ENCODE measurements at regions not wholly inside any gene's neighbourhood (a gene's known extent, or its start where the extent isn't known, plus 50 kb on each side); places are given as distances from the start of the nearest gene placed in this dataset.

DNA sequence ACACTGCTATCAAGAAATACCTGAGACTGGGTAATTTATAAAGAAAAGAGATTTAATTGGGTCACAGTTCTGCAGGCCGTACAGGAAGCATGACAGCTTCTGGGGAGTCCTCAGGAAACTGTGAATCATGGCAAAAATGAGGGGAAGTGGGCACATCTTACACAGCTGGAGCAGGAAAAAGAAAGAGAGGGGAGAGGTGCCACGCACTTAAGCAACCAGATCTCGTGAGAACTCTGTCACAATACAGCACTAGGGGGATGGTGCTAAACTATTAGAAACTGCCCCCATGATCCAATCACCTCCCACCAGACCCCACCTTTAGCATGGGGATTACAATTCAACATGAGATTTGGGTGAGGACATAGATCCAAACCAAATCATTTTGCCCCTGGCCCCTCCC is 105.5 kb upstream of the CPLX2 start:
- Mint-ChIP-seq H3K9me3 (peaks cover 12% of the 10 kb centered on the region), H3K36me3 (ENCODE audit: low read depth) (peaks cover 3% of the 10 kb centered on the region), H3K4me1 (ENCODE audit: low read depth) (peaks cover 12% of the 10 kb centered on the region), H3K27me3 (peaks cover 46% of the 10 kb centered on the region), H3K4me3 (no peak overlapping the region), H3K27ac (no peak overlapping the region)

DNA sequence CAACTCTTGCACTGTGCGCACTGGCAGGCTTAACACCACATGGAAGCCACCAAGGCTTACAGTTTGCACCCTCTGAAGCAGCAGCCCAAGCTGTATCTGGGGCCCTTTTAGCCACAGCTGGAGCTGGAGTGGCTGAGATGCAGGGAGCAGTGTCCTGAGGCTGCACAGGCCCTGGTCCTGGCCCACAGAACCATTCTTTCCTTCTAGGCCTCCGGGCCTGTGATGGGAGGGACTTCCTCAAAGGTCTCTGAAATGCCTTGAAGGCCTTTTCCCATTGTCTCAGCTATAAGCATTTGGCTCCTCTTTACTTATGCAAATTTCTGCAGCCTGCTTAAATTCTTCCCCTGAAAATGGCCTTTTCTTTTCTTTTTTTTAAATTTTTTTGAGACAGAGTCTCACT is 104.4 kb upstream of the CPLX2 start:
- H3K36me3 Mint-ChIP-seq (ENCODE audit: low read depth) = peaks cover 3% of the 10 kb centered on the region
- H3K27ac Mint-ChIP-seq = no peak overlapping the region
- H3K27me3 Mint-ChIP-seq = peaks cover 56% of the 10 kb centered on the region
- no peak overlapping the region for H3K4me3 Mint-ChIP-seq
- peaks cover 12% of the 10 kb centered on the region for H3K9me3 Mint-ChIP-seq
- H3K4me1 Mint-ChIP-seq (ENCODE audit: low read depth) = peaks cover 12% of the 10 kb centered on the region

DNA sequence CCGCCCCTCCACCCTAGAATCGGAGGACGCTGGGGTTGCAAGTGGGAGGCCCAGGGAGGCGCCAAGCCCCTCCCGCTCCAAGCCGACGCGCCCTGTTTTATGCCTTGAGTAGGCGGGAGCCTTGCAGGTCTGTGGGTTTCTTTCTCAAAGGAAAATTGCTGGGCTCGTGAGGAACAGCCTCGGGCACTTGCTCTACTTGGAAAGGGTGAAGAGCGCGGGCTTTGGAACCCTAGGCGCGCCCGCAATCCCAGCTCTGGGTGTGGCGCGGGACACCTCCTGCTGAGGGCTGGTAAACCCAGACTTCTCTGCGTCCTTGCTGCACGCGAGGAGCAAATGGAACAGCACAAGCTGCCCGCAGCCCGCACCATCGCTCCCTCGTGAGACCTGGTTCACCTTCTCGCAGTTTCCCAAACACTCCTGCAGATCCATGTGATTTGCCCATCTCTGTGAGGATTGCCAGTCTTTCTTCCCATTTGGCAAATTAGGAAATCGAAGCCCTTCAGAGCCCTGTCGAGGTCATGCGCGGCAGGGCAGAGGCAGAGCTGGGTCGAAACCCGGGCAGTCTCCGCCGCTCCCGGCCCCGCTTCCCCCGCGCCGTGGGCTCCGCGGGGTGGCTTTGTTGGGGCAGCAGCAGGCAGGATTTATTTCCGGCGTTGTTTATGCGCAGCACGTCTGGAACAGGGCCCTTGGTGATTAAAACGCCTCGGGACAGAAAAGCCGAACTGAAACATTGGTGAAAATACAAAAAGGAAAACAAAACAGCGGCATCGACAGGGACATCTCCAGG is 98.4 kb upstream of the CPLX2 start:
- Mint-ChIP-seq H3K4me3 (no peak overlapping the region), H3K4me1 (ENCODE audit: low read depth) (no peaks in the 10 kb centered on the region), H3K27ac (no peak overlapping the region), H3K9me3 (peaks cover 5% of the 10 kb centered on the region), H3K27me3 (peaks cover 53% of the 10 kb centered on the region), H3K36me3 (ENCODE audit: low read depth) (no peaks in the 10 kb centered on the region)

DNA sequence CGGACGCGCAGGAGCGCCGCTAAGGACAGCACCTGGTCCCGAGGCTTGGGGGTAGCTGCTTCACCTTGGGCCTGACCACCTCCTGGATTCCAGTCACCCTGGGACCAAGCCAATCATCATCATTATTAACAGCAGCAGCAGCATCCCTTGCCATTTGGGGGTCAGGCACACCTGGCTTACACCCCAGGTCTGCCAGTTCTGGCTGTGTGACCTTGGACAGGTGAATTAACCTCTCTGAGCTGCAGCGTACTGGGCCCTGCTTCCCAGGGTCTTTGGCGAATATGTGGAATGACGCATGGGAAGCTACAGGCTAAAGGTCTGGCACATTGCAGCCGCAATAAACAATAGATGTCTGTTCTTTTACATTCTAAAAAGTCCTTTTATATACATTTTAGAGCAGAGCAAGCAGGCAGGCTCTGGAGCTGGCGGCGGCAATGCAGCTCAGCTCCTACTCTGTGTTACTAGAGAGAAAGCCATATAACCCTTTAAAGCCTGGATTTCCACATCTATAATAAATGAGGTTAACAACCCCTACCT is 97.8 kb upstream of the CPLX2 start:
- H3K9me3 Mint-ChIP-seq = no peaks in the 10 kb centered on the region
- H3K4me3 Mint-ChIP-seq = no peak overlapping the region
- H3K27me3 Mint-ChIP-seq = peaks cover 50% of the 10 kb centered on the region
- H3K4me1 Mint-ChIP-seq (ENCODE audit: low read depth) = no peaks in the 10 kb centered on the region
- H3K36me3 Mint-ChIP-seq (ENCODE audit: low read depth) = no peaks in the 10 kb centered on the region
- H3K27ac Mint-ChIP-seq = no peak overlapping the region

DNA sequence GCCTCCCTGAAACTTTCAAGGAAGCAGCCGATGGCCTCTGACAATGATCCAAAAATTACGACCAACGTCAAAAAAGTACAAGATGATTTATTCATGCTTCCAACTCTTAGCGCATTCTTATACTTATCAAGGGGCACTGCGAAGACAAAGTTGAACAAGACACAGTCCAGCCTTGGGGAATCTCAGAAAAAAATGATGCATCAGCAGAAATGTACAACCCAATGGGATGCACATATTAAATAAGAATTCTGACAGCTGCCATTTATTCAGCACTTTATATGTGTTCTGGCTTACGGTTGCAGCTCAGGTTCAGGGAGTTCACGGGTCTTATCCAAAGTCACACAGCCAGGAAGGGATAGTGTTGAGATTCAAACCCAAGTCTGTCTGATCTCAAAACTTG is 96.0 kb upstream of the CPLX2 start:
- no peaks in the 10 kb centered on the region for H3K9me3 Mint-ChIP-seq
- H3K4me3 Mint-ChIP-seq = no peak overlapping the region

DNA sequence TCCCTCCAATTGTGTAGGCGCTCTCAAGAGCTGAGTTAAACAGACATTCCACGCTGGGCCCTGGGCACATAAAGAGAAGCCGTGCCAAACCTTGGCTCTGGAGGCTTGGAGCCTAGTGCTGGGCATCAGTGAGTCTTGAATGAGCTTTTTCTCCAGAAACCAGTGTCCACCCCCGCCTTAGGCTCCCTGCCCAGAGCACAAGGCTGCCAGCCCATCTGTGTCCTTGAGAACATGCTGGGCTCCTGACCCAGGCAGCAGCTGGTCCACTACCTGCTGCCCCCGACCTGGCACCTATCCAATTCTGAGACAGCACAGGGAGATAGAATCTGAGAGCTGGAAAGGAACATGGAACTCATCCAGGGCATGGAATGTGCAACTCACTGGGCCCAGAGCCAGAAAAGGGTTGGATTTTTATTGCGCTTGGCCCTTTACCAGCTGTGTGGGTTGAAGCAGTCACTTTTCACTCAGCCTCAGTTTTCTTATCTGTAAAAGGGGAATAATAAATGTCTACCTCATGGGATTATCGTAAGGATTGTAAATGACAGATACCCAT is 92.4 kb upstream of the CPLX2 start:
- Mint-ChIP-seq H3K27ac (no peak overlapping the region), H3K9me3 (no peaks in the 10 kb centered on the region), H3K4me3 (no peak overlapping the region), H3K27me3 (peaks cover 30% of the 10 kb centered on the region), H3K4me1 (ENCODE audit: low read depth) (no peaks in the 10 kb centered on the region), H3K36me3 (ENCODE audit: low read depth) (no peaks in the 10 kb centered on the region)

More for the DNA sequence above, 96.0 kb upstream of the CPLX2 start:
- no peaks in the 10 kb centered on the region for H3K36me3 Mint-ChIP-seq (ENCODE audit: low read depth)
- no peaks in the 10 kb centered on the region for H3K4me1 Mint-ChIP-seq (ENCODE audit: low read depth)
- peaks cover 48% of the 10 kb centered on the region for H3K27me3 Mint-ChIP-seq
- H3K27ac Mint-ChIP-seq = no peak overlapping the region

DNA sequence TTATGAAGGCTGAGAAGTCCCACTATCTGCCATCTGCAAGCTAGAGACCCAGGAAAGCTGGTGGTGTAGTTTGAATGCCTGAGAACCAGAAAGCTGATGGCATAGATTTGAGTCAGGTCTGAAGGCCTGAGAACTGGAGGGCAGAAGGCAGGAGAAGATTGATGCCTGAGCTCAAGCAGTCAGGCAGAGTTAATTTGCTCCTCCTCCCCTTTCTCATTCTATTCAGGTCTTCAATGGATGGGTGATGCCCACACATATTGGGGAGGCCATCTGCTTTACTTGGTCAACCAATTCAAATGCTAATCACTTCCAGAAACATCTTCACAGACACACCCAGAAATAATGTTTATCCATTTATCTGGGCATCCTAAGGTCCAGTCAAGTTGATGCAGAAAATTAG is 87.6 kb upstream of the CPLX2 start:
- Mint-ChIP-seq H3K4me1 (ENCODE audit: low read depth) (no peaks in the 10 kb centered on the region), H3K27ac (no peak overlapping the region), H3K36me3 (ENCODE audit: low read depth) (no peaks in the 10 kb centered on the region), H3K9me3 (no peaks in the 10 kb centered on the region), H3K4me3 (no peak overlapping the region), H3K27me3 (peaks cover 46% of the 10 kb centered on the region)

DNA sequence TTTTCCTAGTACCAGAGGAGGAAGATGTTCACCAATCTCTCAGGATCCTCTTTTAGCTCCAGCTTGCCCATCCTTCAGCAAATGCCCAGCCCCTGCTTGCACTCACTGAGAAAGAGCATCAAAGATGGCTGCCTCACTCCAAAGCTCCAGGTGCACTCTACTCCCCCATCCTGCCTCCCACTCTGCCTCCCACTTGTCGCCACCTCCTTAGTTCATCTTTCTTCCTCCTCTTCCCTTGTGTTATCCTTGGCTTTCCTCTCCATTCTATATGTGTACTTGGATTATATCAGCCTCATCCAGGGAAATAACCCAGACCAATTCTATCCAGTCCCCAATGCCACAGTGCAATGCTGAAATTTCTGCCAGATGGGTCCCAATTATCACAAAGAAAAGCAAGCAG is 87.1 kb upstream of the CPLX2 start:
- peaks cover 51% of the 10 kb centered on the region for H3K27me3 Mint-ChIP-seq
- H3K4me3 Mint-ChIP-seq = no peak overlapping the region
- H3K36me3 Mint-ChIP-seq (ENCODE audit: low read depth) = no peaks in the 10 kb centered on the region
- no peaks in the 10 kb centered on the region for H3K9me3 Mint-ChIP-seq
- H3K4me1 Mint-ChIP-seq (ENCODE audit: low read depth) = no peaks in the 10 kb centered on the region
- no peak overlapping the region for H3K27ac Mint-ChIP-seq

DNA sequence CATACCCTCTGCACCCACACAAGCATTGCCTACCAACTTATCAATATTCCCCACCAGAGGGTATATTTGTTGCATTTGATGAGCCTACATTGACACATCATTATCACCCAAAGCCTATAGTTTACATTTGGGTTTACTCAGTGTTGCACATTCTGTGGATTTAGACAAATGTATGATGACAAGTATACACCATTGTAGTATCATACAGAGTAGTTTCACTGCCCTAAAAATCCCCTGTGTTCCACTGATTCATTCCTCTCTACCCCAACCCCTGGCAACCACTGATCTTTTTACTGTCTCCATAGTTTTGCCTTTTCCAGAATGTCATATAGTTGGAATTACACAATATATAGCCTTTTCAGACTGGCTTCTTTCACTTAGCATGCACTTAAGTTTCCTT is 85.7 kb upstream of the CPLX2 start:
- no peak overlapping the region for H3K27ac Mint-ChIP-seq
- H3K36me3 Mint-ChIP-seq (ENCODE audit: low read depth) = no peaks in the 10 kb centered on the region
- H3K4me1 Mint-ChIP-seq (ENCODE audit: low read depth) = no peaks in the 10 kb centered on the region
- peaks cover 5% of the 10 kb centered on the region for H3K9me3 Mint-ChIP-seq
- peaks cover 52% of the 10 kb centered on the region for H3K27me3 Mint-ChIP-seq
- H3K4me3 Mint-ChIP-seq = no peak overlapping the region

DNA sequence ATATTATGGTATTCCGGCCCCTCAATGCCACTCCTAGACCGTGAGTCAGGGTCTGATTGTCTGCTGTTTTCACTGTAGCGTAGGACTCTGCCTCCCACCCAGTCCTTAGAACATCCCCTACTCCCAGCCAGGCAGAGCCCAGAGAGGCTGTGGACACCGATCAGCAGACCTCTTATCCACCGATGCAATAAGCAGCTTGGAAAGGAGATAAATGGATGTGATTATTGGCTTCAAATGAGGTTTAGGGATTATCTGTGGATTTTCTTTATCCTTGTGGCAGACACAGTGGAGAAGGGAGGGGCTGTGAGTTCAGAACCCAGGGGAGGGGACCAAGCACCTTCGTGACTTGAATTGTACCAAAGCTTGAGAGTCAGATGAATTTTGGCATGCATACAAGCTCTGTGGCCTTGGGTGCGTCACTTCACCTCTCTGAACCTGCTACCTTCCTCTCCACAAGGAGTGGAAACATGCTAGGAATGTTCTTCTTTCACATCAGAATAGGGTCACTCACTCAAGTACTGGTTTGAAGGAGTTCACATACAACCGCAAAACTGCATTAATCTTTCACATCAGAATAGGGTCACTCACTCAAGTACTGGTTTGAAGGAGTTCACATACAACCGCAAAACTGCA is 83.1 kb upstream of the CPLX2 start:
- Mint-ChIP-seq H3K27me3 (peaks cover 55% of the 10 kb centered on the region), H3K4me1 (ENCODE audit: low read depth) (no peaks in the 10 kb centered on the region), H3K27ac (no peak overlapping the region), H3K36me3 (ENCODE audit: low read depth) (no peaks in the 10 kb centered on the region), H3K9me3 (peaks cover 9% of the 10 kb centered on the region), H3K4me3 (no peak overlapping the region)

DNA sequence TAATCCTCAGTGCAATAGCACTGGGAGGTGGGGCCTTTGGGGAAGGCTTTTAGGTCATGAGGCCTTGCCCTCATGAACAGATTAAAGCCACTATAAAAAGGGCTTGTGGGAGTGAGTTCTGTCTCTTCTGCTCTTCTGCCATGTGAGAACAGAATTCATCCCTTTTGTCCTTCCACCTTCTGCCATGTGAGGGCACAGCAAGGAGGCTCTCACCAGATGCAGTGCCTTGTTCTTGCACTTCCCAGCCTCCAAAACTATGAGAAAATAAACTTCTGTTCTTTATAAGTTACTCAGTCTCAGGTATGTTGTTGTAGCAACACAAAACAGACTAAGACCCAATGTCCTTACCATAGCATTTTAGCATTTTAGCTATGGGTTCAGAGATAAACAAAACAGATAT is 81.7 kb upstream of the CPLX2 start:
- H3K4me1 Mint-ChIP-seq (ENCODE audit: low read depth) = no peaks in the 10 kb centered on the region
- peaks cover 64% of the 10 kb centered on the region for H3K27me3 Mint-ChIP-seq
- H3K4me3 Mint-ChIP-seq = no peak overlapping the region
- peaks cover 9% of the 10 kb centered on the region for H3K9me3 Mint-ChIP-seq
- H3K27ac Mint-ChIP-seq = no peak overlapping the region
- no peaks in the 10 kb centered on the region for H3K36me3 Mint-ChIP-seq (ENCODE audit: low read depth)

DNA sequence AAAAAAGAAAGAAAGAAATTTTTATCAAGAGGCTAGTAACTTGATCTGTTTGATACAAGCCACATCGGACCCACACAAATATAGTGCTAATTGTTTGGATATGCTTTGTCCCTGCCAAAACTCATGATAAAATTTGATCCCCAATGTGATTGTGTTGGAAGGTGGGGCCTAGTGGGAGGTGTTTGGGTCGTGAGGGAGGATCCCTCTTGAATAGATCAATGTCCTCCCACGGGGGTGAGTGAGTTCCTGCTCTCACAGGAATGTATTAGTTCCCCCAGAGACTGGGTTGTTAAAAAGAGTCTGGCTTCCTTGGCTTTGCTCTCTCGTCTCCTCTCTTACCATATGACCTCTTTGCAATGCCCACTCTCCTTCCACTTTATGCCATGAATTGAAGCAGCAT is 80.6 kb upstream of the CPLX2 start:
- Mint-ChIP-seq H3K27ac (no peak overlapping the region), H3K36me3 (ENCODE audit: low read depth) (no peaks in the 10 kb centered on the region), H3K27me3 (peaks cover 74% of the 10 kb centered on the region)

DNA sequence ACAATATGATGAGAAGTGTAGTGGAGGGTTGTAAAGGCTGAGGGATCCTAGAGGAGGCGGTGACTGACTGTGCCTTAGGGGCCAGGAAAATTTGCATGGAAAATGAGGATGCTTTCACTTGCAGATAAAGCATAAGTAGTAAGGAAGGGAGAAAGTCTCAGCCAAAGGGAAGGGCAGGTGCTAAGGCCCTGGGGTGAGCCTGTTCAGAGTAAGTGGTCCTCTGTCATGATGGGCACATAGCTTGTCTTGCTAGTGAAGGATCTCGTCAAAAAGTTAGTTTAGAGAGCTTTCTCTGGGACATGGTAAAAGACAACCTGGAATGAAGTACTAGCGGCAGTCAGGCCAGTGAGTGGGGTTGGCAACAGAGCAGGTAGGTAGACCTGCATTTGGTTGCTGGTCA is 75.4 kb upstream of the CPLX2 start:
- no peak overlapping the region for H3K27ac Mint-ChIP-seq
- H3K4me3 Mint-ChIP-seq = no peak overlapping the region

More for the DNA sequence above, 80.6 kb upstream of the CPLX2 start:
- no peak overlapping the region for H3K4me3 Mint-ChIP-seq
- H3K4me1 Mint-ChIP-seq (ENCODE audit: low read depth) = peaks cover 1% of the 10 kb centered on the region
- peaks cover 11% of the 10 kb centered on the region for H3K9me3 Mint-ChIP-seq

DNA sequence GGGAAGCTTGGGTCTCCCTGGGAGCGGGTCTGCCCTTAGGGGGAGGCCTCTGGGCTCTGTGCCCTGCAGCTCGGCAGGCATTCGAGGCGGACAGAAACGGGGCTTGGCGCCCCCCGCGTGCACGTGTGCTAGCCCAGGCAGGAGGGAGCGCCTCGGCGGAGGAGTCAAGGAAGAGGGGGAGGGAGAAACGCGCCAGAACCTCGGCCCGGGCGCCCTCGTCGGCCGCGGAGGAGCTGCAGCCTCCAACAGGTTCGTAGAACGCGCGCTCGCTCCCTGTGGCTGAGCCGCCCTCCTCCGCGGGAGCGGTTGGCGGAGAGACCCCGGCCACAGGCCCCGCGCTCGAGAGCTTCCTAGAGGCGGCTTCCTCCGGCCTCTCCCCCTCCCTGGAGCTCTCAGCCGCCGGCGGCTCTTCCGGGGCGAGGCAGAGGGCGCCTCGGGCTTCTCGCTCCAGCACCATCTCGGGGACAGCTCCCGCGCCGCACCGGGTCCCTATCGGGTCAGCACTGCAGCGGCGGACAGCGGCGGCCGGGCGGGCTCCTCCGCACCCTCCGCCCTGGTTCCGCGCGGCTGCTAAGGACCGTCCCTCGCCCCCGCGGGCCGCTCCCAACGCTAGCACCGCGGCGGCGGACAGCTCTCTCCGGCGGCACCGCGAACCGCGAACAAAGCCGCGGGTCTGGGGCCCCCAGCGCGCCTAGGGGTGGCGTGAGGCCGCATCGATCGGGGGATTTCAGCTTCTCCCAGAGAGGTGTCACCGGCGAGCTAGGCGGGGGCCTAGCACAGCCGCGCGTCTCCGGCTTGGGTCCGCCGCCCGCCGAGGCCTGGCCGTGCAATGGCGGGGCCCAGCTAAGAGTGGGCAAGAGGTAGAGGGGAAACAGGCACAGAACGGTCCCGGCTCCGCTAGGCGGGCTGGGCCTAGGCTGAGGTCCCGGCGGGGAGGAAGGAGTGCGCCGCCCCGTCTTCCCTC is 74.6 kb upstream of the CPLX2 start:
- H3K27me3 Mint-ChIP-seq = peaks cover 76% of the 10 kb centered on the region
- no peaks in the 10 kb centered on the region for H3K36me3 Mint-ChIP-seq (ENCODE audit: low read depth)
- H3K9me3 Mint-ChIP-seq = peaks cover 5% of the 10 kb centered on the region
- H3K4me1 Mint-ChIP-seq (ENCODE audit: low read depth) = peaks cover 14% of the 10 kb centered on the region
- no peak overlapping the region for H3K27ac Mint-ChIP-seq
- H3K4me3 Mint-ChIP-seq = no peak overlapping the region

More for the DNA sequence above, 75.4 kb upstream of the CPLX2 start:
- Mint-ChIP-seq H3K4me1 (ENCODE audit: low read depth) (peaks cover 14% of the 10 kb centered on the region), H3K36me3 (ENCODE audit: low read depth) (no peaks in the 10 kb centered on the region), H3K9me3 (peaks cover 7% of the 10 kb centered on the region), H3K27me3 (peaks cover 71% of the 10 kb centered on the region)

All from stimulated activated naive CD8-positive, alpha-beta T cell treated with anti-CD3 and anti-CD28 coated beads, Interleukin-15, Interleukin-2, amounts not matched to agents 100 ng/mL and 50 ng/mL, for 24 hours (primary cell).